GM18508 (cell line): ENCODE measurements at regions not wholly inside any gene's neighbourhood (a gene's known extent, or its start where the extent isn't known, plus 50 kb on each side); places are given as distances from the start of the nearest gene placed in this dataset.

Source experiments
- ATAC-seq: cut with Tn5 transposase; IDR thresholded peaks from one replicate; pipeline ENCODE4 v1.9.1; 2021; ENCODE audit warnings: moderate number of reproducible peaks; ENCODE audit not compliant: insufficient read depth, unreplicated experiment

GRCh38 chr21:16280686-16281091 lies 550.9 kb downstream of the USP25 start:
- ATAC-seq, result no peak

GRCh38 chr21:16283516-16283915 lies 553.7 kb downstream of the USP25 start:
- ATAC-seq, result no peak

- ATAC-seq, result no peak
These were observed 555.9 kb downstream of the USP25 start for GRCh38 chr21:16285605-16286126.

- ATAC-seq, result no peak
These were observed 557.3 kb downstream of the USP25 start for GRCh38 chr21:16287046-16287445.

- ATAC-seq, result no peak
These were observed 561.5 kb downstream of the USP25 start for GRCh38 chr21:16291296-16291695.

GRCh38 chr21:16294128-16294527 lies 564.3 kb downstream of the USP25 start:
- ATAC-seq, result no peak

GRCh38 chr21:16302851-16303282 lies 573.1 kb downstream of the USP25 start:
- ATAC-seq, result no peak

- ATAC-seq, result no peak
These were observed 574.7 kb downstream of the USP25 start for GRCh38 chr21:16304174-16305095.

GRCh38 chr21:16305686-16306085 lies 575.9 kb downstream of the USP25 start:
- ATAC-seq, result no peak

- no peak for ATAC-seq
These were observed 577.5 kb downstream of the USP25 start for GRCh38 chr21:16307256-16307655.

GRCh38 chr21:16308269-16308668 lies 578.5 kb downstream of the USP25 start:
- no peak for ATAC-seq

GRCh38 chr21:16309250-16309971 lies 579.6 kb downstream of the USP25 start:
- ATAC-seq, result no peak

- ATAC-seq, result no peak
These were observed 580.4 kb downstream of the USP25 start for GRCh38 chr21:16310176-16310575.

GRCh38 chr21:16311229-16311628 lies 581.4 kb downstream of the USP25 start:
- no peak for ATAC-seq

- ATAC-seq, result no peak
These were observed 582.5 kb downstream of the USP25 start for GRCh38 chr21:16312321-16312720.

GRCh38 chr21:16315223-16315622 lies 585.4 kb downstream of the USP25 start:
- ATAC-seq, result no peak

- ATAC-seq, result no peak
These were observed 589.0 kb downstream of the USP25 start for GRCh38 chr21:16318651-16319300.

- no peak for ATAC-seq
These were observed 590.3 kb downstream of the USP25 start for GRCh38 chr21:16320110-16320509.

- no peak for ATAC-seq
These were observed 592.7 kb downstream of the USP25 start for GRCh38 chr21:16322454-16322853.

- no peak for ATAC-seq
These were observed 593.8 kb downstream of the USP25 start for GRCh38 chr21:16323596-16323995.

- no peak for ATAC-seq
These were observed 594.8 kb downstream of the USP25 start for GRCh38 chr21:16324630-16325029.
